NOMO-1 (cell line): ENCODE measurements at regions not wholly inside any gene's neighbourhood (a gene's known extent, or its start where the extent isn't known, plus 50 kb on each side); places are given as distances from the start of the nearest gene placed in this dataset.
"Not testable (repeated sequence)": the region's sequence is repeated elsewhere in the genome, so short reads cannot be mapped to it uniquely, and the experiment has no call there.

Source experiments
- DNase-seq, 2 experiments: peaks; one replicate each; lab custom pipeline; 2025; ENCODE audit not compliant: unreplicated experiment in 2 of 2; lab: John Stamatoyannopoulos, UW

- DNase-seq: no peak
Measured at GRCh38 chr2:53610260-53610659, 157.3 kb upstream of the CHAC2 start.

DNA sequence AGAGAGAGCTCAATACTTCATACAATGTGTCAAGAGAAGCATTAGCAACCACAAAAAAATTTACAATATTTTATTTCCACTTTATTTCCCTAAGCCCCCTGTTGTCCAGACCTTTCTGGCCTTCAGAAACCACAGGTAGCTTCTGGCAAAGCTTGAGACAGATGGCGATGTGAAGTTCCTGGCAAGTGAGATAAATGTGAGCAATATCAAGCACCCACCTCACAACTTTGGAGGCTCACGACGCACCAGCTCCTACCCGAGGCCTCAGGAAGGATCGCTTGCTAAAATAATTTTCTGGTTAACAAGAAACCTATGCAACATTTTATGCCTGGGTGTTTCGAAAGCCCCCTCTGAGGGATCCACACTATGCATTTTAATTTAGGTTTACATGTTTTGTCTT, 158.1 kb upstream of the CHAC2 start:
- no peak for DNase-seq

- DNase-seq: no peak
Measured at GRCh38 chr2:53608293-53608692, 159.3 kb upstream of the CHAC2 start.

DNA sequence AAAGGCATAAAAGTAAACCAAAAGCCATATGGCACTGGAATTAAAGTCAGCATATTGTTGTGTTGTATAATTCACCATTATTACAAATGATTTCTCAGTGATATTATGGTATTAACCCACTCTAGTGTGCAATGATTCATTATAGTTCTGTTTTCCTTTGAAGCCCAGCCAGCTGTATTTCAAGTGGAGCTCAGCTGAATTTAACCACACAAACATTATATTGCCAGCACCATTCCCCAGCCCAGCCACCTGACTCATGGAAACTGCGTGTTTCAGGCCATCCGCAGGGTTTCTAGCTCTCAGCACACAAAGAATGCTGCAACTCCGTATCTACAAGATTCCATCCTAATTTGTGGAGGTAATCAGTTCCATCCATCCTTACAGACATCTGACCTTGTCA, 166.8 kb upstream of the CHAC2 start:
- no peak for DNase-seq

- not testable (repeated sequence) for DNase-seq
Measured at GRCh38 chr2:53586733-53587612, 180.6 kb upstream of the CHAC2 start.

DNA sequence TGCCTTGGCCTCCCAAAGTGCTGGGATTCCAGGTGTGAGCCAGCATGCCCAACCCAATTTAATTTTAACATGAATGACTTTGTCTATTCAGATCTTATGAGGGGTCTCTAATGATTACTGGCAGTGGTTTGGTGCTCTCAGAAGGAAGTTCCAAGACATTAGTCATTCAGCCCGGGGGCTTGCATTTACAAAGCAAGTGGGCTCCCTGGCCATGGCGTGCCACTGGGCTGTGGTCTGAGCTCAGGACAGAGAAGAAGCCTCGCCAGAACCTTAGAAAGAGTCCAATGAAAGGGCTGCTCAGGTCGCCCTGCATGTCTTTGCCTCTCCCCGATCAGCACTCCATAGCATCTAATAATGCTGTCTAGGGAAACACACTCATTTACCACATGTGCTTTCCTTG, 182.6 kb upstream of the CHAC2 start:
- no peak for DNase-seq

DNA sequence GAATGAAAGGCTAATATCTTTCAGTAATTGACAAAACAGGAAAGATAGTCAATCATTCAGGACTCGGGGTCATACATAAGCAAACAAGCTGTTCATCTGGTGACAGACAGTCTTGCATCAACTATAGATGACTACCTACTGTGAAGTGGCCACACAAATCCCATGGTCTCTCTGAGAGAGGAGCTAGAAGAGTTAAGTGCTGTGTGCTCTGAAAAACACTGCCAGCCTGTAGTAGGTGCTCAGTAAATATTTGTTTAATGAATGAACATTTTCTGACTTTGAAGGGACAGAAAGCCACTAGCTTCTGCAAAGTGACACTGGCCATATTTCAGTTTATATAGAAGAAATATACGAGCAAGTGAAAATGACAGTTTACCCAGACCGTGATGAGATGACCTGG, 184.0 kb upstream of the CHAC2 start:
- DNase-seq: no peak

DNA sequence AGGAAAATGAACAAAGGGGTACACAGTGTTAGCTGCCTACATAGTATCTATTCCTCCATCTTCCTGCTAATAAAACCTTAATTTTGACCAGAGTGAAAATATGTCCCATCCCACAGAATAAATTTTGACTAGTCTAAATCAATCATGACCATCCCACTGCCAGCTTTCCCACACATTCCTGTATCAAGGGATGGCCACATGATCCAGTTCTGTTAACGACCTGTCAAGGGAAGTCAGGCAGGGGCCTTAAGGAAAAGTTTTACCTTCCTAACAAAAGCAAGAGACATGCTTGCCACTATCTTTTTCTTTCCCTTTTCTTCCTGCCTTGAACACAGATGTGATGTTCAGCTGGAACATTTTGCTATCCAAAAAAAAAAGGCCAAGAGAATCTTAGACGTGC, 185.0 kb upstream of the CHAC2 start:
- no peak for DNase-seq

- DNase-seq: no peak
Measured at GRCh38 chr2:53576166-53576565, 191.4 kb upstream of the CHAC2 start.

DNA sequence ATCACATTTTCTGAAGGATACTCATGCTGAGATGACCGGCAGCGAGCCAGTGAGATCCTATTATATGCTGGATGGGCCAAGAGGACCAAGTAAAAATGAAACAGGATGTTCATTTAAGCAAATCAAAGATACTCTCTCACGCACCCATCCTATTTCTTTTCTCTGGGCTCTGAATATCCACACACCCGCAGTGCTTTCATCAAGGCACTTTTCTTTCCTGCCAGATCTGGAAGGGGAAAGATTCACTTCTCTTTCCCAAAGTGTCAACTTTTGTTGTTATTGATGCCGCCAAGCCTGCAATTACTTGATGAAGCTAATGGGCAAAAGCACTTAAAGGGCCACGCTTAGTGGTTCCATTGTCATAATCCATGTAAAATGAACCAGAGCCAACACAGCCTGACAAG, 191.9 kb upstream of the CHAC2 start:
- no peak for DNase-seq

GRCh38 chr2:53572696-53573095, 194.9 kb upstream of the CHAC2 start:
- DNase-seq: no peak

- no peak for DNase-seq
Measured at GRCh38 chr2:53569957-53570727, 197.5 kb upstream of the CHAC2 start.

GRCh38 chr2:53568469-53568868, 199.1 kb upstream of the CHAC2 start:
- DNase-seq: no peak

DNA sequence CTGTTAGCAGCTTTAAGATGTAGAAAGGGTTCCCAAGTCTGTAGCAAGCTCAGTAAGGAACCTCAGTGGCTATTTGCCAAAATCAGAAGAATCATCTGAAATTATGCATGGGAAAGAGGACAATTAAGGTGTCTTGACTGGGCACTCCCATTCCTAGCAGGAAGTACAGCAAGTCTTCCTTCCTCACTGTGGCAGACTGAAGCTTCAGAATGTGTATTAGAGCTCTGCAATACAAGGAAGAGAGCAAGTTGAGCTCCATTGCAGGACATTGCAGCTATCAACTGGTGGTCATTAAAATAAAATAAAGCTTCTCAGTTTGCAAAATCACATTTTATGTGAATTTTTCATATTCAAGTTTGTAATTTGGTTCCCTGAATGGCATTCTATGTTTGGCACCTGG, 200.5 kb upstream of the CHAC2 start:
- no peak for DNase-seq

- no peak for DNase-seq
Measured at GRCh38 chr2:53562407-53562806, 205.2 kb upstream of the CHAC2 start.

GRCh38 chr2:53561155-53561554, 206.4 kb upstream of the CHAC2 start:
- DNase-seq: no peak

- DNase-seq: no peak
Measured at GRCh38 chr2:53559302-53559966, 208.2 kb upstream of the CHAC2 start.

DNA sequence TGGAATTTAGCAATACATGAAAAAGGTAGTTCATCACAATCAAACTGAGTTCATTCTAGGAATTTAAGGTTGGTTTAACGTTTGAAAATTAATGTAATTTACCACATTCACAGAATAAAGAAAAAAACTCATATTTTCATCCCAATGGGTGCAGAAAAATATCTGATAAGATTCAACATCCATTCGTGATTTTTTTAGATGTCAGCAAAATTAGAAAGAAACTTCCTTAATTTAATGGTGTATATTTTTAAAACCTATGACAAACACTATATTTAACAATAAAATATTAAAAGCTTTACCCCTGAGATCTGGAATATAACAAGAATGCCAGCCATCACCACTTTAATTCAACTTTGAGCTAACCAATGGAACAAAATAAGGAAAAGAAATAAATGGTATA, 208.7 kb upstream of the CHAC2 start:
- DNase-seq: no peak

DNA sequence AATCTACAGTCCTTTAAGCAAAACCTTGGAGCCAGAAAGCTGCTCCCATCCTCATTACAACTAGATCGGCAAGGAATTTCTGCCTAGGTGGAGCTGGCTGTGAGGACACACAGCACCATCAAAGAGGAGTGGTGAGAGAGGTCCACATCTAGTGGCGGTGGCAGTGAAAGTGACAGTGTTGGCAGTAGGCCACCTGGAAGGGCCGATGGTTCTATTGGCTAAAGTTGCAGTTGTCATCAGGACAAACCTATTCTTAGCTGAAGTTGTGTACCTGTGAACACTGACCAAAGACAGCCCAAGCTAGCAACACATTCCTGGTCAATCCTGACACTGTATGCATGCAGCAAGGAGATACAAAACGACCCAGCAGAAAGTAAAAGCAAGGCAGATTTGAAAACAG, 218.1 kb upstream of the CHAC2 start:
- DNase-seq: no peak

DNA sequence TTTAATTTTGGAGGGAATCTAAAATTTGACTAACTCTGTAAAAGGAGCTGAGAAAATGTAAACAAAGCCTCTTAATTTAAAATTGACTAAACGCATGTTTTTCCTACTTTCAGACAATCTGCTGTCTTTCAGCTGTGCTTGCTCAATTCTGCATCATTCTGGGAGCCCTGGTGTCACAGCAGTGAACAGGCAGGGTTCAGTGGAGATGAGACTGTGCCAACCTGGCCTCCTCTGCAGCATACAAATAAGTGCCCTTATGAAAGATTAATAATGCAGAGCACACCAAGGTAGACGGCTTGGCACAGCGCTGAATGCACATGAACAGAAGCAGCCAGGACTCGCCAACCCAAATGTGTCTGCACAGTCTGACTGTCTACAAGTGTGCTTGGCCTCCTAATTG, 222.0 kb upstream of the CHAC2 start:
- no peak for DNase-seq

GRCh38 chr2:53544871-53545558, 222.6 kb upstream of the CHAC2 start:
- DNase-seq: no peak
